ENCODE measurements at regions not wholly inside any gene's neighbourhood (a gene's known extent, or its start where the extent isn't known, plus 50 kb on each side); places are given as distances from the start of the nearest gene placed in this dataset.
"Not testable (repeated sequence)": the region's sequence is repeated elsewhere in the genome, so short reads cannot be mapped to it uniquely, and the experiment has no call there.

DNA sequence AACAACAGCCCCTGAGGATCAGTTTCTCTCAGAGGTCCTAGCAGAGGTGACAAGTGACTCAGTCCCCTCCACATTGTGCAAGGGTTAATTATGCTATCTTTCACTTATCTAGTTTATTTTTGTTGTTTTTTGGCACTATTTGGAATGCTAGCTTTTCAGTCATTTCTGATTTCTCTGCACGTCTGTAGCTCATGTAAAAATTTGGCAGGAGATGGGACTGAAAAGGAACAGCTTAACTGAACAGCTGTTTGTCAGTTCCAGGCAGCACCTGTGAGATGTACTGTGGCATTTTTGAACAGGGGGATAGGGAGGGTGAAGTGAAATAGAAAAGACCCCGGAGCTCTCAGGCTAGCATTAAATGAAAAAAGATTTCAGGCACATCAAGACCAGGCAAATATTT lies 313.5 kb downstream of the SUCLA2 start (continued):
- TF ChIP-seq REST (IDR thresholded peaks at IDR 0.05; ENCODE audit: borderline replicate concordance in 1 of 2, low read depth in 1 of 2, low read length in 2 of 2): no peak
- TF ChIP-seq ZNF850 (CRISPR knock-in tag; conservative IDR thresholded peaks at IDR 0.05): no peak
- TF ChIP-seq ETS1 (CRISPR knock-in tag; IDR thresholded peaks at IDR 0.05): no peak
- no peak for TF ChIP-seq ARID4A (CRISPR knock-in tag; IDR thresholded peaks at IDR 0.05; ENCODE audit: borderline replicate concordance)
- TF ChIP-seq HDAC6 (IDR thresholded peaks at IDR 0.05; ENCODE audit: low read depth, low read length): no peak
- TF ChIP-seq, protein P1, sequence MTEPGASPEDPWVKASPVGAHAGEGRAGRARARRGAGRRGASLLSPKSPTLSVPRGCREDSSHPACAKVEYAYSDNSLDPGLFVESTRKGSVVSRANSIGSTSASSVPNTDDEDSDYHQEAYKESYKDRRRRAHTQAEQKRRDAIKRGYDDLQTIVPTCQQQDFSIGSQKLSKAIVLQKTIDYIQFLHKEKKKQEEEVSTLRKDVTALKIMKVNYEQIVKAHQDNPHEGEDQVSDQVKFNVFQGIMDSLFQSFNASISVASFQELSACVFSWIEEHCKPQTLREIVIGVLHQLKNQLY (CRISPR knock-in tag; IDR thresholded peaks at IDR 0.05): no peak
- TF ChIP-seq ZNF362 (CRISPR knock-in tag; IDR thresholded peaks at IDR 0.05; ENCODE audit: borderline replicate concordance): no peak

DNA sequence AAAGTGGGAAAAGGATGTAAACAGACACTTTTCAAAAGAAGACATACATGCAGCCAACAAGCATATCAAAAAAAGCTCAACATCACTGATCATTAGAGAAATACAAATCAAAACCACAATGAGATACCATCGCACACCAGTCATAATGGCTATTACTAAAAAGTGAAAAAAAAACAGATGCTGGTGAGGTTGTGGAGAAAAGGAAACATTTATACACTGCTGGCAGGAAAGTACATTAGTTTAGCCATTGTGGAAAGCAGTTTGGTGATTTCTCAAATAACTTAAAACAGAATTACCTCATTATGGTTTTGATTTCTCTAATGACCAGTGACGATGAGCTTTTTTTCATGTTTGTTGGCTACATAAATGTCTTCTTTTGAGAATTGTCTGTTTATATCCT lies 315.9 kb downstream of the SUCLA2 start:
- intact Hi-C loops (cut with micrococcal nuclease; ENCODE audit: unreplicated experiment); H3K4me2 ChIP-seq (ENCODE audit: low read depth, low read length); H3K4me3 ChIP-seq (replicated peaks in 1 of 3; ENCODE audit: insufficient read depth in 1 of 3, low read depth in 2 of 3, low read length in 3 of 3); H3K36me3 ChIP-seq (replicated peaks in 1 of 2; ENCODE audit: control insufficient read depth in 1 of 2, insufficient read depth in 2 of 2, low read length in 2 of 2); H3K79me2 ChIP-seq (ENCODE audit: insufficient read depth, low read length); H3K27ac ChIP-seq (ENCODE audit: extremely low read length, insufficient read depth, low read length); BruUV-seq (replicated peaks); H3K9ac ChIP-seq (ENCODE audit: insufficient read depth, low read depth, low read length); CTCF ChIA-PET (ENCODE audit: low intra/inter-chr PET ratio, low total read pairs); H3K4me1 ChIP-seq (ENCODE audit: insufficient read depth, low read length); FAIRE-seq; H3K9me3 ChIP-seq (ENCODE audit: low read length); H2AFZ ChIP-seq (ENCODE audit: low read length); DNase-seq (ENCODE audit: low spot score); ATAC-seq; in situ Hi-C loops (cut with HindIII; ENCODE audit: extremely low pct_ligation_motif_present, low pct_unique_long_range_greater_than_20kb); POLR2A ChIA-PET; H3K27me3 ChIP-seq (ENCODE audit: control insufficient read depth in 1 of 2, insufficient read depth in 2 of 2, low read length in 2 of 2); H4K20me1 ChIP-seq (ENCODE audit: insufficient read depth, low read length): not testable (repeated sequence)
- WGBS (ENCODE audit: low lambda C conversion rate): 8% methylated on average over 2 of the region's 2 CpGs

Measured in HepG2 (cell line).